HL-60/S4 (cell line): ENCODE measurements at regions not wholly inside any gene's neighbourhood (a gene's known extent, or its start where the extent isn't known, plus 50 kb on each side); places are given as distances from the start of the nearest gene placed in this dataset.

ENCODE experiments used
- in situ Hi-C: fragments of 300-500 bp; cut with MboI; formaldehyde crosslinking; loops from 2 replicates; pipeline ENCODE4 v1.14.3; 2022; ENCODE audit warnings: low sequenced_read_pairs

DNA sequence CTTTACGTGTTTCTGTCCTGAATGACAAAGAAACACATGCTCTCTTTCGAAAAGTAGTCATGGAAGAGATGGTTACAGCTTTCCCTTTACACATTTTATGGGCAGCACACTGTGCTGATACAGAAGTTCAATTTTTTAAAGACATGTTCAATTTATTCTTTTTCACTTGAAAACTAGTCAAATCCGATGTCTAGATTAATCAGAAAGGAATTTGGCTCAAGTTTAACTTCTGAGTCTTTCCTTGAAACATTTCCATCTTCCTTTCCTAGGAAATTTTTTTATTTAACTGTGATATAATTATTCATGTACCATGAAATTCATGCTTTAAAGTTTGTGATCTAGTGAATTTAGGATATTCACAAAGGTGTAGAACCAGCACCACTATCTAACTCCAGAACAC lies 360.1 kb downstream of the TNS3 start:
- in situ Hi-C loops: no loop called here

DNA sequence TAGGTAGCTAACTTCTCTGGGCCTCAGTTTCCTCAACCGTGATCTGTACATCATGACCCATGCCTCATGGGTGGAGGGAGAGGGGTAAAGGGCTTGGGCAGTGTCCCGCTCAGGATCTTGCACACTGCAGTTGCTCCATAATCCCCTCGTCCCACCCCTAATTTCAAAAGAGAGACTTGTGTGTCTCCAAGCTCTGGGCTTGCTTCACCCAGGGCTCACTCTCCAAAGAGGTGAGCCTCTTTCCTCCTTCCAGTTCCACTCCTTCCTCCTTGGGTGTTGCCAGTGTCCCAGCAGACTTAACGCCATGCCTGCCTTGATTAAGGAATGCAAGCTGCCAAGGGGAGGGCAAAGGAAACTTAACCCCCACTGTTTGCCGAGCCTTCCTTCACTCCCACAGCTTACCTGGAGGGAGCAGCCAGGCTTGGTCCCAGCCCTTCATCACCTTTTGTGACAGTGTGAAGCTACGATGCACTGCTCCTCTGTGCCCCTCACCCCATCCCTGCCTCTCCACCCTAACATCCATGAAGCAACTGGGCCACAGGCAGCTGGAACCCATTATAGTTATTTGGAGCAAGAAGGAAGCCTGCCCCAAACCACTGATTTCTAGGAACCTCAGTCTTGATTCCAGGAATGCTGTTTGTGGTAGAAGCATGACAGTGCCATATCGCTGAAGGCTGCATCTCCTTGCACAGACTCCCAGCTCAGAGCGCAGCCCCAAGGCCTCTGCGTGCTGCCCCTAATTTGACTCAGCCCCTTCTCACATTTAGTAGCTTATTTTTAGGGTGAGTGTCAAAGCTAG lies 363.3 kb downstream of the TNS3 start:
- in situ Hi-C loops: no loop called here

DNA sequence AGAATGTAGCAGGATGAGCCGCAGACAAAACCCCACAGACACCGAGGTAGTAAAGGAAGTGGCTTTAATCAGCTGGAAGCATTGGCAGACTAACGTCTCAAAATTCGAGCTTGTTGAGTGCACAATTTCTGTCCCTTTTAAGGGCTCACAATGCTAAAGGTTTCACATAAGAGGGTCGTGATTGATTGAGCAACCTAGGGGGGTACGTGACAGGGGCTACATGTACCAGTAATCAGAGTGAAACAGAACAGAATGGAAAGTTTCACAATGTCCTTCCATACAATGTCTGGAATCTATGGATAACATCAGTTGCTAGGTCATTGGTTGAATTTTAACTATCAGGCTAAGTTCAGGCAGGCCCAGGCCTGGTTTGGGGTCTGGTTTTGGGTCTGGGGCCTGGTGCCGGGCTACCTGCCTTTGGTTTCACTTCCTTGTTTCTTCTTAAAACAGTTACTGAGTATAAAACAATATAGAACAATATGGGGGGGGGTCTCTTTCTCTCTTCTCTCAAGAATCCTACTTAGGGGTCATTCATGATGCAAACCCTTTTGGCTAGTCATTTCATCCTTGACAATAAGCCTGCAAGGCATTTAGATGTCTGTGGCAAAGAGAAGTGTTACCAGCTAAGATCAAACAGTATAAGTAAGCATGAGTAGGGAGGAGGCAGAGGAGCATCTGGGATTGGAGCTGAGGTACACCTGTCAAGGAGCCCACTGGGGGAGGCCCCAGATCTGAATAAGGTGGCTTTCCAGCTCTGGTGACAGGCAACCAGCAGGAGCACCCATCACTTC lies 364.1 kb downstream of the TNS3 start:
- in situ Hi-C loops: no loop called here

DNA sequence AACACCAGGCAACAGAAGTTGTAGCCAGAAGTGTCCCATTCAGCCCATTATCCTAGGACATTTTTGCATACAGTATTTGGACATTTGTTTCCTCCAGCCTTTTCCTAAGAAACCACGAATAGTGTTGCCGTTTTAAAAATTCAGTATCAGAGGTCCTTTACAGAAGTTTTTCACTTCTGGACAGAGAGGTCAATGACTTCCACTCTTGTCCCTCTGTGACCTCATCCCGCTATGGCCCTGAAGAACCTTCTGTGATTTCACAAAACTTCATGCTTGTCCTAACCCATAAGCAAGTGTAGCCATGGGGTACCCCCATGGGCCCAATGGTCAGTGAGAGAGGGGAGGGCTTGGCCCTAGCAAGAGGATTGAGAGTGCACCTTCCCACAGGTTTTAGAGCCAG lies 364.8 kb downstream of the TNS3 start:
- in situ Hi-C loops: no loop called here

DNA sequence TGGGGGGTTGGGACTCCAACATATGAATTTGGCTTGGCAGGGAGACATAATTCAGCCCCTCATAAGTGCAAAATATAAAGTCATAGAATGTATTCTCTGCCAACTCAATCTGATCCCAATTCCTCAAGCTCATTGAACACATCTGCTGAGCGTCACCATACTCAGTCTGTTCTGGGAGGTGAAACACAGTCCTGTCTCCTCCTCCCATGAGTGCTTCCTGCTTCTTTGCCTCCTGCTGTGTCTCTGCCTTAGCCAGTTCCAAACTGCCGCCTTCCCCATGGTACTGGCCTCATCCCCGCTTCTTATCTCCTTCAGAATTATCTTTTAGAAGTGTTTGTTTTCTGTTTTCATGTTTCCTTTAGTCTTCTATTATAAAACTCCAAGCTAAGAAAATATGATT lies 365.5 kb downstream of the TNS3 start:
- in situ Hi-C loops: no loop called here

DNA sequence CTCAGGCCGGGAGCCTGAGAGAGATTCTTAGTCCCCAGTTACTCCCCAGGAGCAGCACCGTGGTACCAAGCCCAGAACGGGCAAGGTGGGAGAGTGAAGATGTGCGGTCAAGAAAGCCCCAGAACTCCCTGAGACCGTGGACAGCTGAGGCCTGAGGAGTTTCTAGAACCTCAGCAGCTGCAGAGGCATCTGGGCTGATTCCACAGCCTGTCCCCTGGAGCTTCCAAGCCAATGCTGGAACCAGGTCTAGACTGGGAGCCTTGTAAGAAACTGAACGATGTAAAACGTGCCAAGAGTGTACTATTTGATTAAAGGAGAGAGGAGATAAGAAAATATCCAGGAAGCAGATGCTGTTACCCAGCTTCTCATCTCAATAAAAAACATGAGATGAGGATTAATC lies 366.3 kb downstream of the TNS3 start:
- in situ Hi-C loops: no loop called here

DNA sequence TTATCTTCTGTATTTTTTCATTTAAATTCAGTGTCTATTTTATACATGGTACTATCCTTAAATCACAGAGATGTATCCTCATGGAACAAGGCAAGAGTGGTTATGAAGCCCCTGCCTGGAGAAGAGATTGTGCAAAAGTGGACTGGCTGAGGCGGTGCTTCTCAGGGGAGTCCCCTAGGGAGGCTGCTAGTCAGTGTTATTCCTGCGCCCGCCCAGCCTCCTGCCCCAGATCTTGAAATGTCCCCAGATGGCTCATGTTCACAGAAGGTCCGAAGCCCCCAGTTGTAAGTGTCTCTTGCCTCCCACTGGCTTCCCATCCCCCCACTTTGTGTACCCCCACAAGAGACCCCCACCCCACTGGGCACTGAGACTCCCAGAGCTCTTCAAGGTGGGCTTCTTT lies 366.9 kb downstream of the TNS3 start:
- in situ Hi-C loops: no loop called here

DNA sequence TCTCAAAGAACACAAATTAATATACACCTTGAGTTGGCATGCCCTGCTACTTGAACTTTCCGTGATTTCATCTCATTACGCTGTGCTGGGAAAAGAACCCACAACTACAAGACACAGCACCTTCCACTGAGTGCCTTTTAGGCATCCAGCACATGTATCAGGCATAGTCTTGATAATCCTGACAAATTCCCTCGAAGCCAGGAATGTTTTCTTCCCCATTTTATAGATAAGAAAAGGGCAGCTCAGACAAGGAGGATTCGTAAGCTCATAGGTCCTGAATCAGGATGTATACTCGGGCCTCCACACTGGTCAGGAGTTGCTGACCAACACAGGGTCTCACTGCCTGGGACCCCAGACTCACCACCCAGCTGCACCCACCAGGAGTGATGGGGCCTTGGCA lies 368.6 kb downstream of the TNS3 start:
- in situ Hi-C loops: no loop called here

DNA sequence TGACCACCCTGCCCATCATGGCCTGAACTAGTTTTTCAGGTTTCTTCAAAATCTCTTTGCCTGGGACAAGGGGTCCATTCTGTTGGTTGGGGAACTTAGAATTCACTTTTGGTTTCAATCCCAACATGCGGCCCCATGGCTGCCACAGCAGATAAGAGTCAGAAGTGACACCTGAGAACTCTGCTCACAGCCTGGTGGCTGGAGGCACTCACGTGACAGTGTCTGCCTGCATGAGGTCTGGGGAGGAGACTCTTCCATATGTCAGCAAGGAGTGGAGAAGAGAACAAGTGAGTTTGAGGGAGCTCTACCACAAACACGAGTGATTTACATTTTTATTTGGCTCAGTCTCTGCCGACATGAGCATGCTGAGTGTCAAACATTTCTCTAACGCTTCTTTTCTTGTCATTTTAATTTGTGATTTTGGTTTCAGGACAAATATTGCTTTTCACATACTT lies 370.4 kb downstream of the TNS3 start:
- in situ Hi-C loops: no loop called here

DNA sequence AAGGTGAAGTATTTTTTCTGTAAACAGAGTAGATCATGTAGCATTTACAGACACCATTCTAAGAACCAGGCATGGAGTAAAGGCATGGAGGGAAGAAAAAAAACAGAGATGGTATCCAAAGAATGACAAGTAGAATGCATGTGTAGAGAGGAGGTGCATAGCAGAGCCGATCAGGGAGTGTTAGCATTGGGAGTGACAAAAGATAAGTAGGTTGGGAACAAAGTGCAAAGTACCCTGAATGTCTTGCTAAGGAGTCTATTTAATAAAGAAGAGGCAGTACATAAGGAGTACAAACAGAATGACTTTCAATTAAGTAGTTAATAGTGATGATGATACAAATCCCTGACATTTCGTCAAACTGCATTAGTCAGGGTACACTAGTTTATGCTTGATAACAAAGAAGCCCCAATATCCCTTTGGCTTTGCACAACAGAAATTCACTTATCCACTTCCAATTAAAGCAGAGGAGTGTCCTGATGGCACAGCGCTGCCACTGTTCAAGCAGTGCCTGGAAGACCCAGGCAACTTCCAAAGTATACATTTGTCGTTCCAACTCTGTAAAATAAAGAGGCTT lies 371.5 kb downstream of the TNS3 start:
- in situ Hi-C loops: no loop called here

DNA sequence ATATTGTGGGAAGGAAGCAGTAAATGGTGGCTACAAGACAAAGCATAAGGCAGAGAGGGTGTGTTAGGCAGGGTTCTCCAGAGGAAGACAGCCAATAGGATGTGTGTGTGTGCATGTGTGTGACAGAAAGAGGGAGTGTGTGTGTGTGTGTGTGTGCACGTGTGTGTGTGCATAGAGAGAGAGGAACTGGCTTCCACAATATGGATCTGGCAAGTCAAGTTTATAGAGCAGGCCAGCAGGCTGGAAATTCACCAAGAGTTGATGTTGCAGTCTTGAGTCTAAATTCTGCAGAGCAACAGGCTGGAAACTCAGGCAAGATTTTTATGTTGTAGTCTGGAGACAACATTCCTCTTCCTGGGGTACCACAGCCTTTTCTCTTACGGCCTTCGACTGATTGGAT lies 374.0 kb downstream of the TNS3 start:
- in situ Hi-C loops: no loop called here

DNA sequence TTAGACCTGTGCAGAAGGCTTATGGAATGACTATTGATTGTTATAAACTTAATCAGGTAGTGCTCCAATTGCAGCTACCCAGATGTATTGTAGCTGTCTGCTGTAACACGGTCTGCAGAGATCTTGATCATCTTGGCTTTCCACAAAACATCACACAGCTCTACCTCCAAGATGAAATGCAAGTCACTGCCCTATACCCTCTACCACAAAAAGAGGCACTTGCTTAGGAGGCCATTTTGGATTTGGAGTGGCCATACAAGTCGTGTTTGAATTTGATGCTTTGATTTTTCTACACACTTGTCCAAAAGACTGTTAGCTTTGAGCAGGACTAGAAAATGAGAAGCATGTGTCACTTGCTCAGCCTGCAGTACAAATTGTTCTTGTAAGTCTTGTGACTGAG lies 377.2 kb downstream of the TNS3 start:
- in situ Hi-C loops: no loop called here

DNA sequence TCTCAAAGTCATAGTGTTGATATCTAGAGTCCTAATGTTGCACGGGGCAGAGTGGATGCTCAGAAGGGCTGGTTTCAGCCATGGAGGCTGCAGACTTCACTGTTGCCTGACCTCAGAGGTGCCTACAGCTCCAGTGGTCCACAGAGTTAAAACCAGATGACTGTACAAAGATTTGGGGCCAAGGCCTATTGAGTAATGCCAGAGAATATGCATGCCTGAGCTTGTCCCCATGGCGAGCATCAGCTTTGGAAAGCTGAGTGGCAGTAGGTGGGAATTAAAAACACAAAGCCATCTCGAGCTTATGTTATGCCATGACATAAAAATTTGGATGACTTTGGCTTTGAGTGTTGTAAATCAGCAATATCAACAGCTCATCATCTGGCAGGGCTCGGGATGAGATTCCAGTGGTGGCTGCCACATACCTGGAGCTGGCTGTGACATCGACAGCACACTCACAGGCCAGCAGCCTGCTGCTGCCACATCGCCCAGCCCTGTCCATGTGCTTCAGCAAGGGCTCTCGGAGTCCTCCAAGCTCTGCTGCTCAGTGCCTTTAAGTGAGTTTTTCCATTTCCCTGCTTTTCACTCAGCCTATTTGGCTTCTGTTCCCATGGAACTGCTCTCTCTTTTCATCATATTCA lies 379.6 kb downstream of the TNS3 start:
- in situ Hi-C loops: no loop called here

DNA sequence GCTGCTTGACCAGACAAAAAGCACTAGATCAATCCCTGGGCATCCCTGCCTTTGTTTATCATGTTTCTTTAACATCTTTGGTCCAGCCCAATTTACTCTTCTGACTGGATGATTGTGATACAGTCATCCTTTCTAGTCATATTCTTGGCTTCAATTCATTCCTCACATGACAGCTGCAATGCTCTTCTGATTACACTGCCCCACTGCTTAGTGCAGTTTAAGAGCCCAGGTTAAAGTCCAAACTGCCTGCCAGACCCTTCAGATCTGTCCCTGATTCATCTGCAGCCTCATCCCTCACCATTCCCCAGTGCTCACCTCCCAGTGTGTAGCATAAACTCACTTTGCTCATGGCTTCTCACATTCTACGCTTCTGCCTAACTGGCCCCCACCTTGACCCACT lies 383.8 kb downstream of the TNS3 start:
- in situ Hi-C loops: loop anchor here (25.0 kb wide), 1 partner anchor 1286 kb away; the partner anchor contains the start of gene IGFBP3

DNA sequence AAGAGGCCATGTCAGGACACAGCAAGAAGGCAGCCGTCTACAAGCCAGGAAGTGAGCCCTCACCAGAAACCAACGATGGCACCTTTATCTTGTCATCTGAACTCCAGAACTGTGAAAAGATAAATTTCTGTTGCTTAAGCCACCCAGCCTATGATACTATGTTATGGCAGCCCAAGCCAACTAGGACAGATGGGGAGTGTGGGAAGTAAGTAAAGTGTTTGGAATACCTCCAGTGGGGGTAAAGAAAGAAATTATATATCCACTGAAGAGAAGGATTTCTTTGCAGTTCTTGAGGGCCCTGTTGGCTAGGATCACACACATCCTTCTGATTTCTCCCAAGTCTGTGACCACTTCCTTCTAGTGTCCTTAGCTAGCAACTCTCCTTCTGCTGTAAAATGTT lies 384.4 kb downstream of the TNS3 start:
- in situ Hi-C loops: loop anchor here (25.0 kb wide), 1 partner anchor 1285 kb away; the partner anchor contains the start of gene IGFBP3

DNA sequence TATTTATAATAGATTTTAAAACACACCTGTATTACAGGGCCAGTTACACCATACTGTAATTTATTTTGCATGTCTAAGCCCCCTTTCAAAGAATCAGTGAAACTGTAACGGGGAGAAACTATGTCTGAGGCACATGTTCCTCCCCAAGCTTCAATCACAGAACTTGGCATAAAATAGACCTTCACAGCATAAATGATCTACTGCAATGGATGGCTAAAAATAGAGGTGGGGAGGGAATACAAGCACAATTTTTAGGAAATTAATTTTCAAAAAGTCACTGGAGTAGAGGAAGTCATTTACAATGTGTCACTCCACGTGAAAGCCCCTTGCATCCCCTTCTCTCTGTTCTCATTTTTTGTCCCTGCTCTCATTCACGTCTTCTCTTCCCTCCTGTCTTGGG lies 385.2 kb downstream of the TNS3 start:
- in situ Hi-C loops: loop anchor here (25.0 kb wide), 1 partner anchor 1284 kb away; the partner anchor contains the start of gene IGFBP3

DNA sequence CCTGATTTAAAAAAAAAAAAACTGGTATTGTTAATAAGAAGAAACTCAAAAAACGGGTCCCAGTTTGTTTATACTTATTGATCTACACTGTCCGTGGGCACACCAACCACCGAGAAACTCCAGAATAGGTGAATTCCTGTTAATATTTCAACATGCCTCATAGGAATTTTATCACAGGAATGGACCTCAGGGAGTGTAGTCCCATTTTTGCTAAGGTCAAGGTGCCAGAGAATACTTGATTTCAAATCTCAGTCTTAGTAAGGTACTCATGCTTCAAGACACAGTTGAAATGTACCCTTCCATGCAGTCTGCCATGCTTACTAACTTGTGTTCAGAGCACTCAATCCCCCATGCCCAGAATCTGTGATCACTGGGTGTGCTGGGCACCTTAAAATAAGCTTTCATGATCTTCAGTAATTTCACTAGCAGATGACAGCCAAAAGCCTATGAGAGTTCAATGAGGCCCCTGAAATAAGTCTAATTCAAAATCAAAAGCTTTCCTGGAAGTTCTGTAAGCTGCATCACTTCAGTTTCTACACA lies 385.7 kb downstream of the TNS3 start:
- in situ Hi-C loops: loop anchor here (25.0 kb wide), 1 partner anchor 1284 kb away; the partner anchor contains the start of gene IGFBP3

DNA sequence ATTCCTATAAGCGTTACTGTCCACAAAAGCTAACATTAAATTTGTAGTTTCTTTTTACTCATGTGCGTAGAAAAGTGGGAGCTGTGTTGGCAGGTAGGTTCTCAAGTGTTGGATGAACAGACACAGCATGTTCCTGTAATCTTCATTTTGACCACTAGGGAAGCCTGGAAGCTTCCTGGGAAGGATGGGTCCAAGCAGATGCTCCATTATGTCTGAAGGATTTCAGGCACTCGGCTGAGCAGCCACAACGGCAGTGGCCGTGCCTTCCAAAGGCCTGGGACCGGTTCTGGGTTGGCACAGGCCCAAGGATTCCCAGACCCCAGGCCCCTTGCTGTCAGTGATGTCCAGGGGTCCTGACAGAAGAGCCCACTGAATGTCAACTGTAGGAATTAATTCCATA lies 386.3 kb downstream of the TNS3 start:
- in situ Hi-C loops: loop anchor here (25.0 kb wide), 1 partner anchor 1283 kb away; the partner anchor contains the start of gene IGFBP3

DNA sequence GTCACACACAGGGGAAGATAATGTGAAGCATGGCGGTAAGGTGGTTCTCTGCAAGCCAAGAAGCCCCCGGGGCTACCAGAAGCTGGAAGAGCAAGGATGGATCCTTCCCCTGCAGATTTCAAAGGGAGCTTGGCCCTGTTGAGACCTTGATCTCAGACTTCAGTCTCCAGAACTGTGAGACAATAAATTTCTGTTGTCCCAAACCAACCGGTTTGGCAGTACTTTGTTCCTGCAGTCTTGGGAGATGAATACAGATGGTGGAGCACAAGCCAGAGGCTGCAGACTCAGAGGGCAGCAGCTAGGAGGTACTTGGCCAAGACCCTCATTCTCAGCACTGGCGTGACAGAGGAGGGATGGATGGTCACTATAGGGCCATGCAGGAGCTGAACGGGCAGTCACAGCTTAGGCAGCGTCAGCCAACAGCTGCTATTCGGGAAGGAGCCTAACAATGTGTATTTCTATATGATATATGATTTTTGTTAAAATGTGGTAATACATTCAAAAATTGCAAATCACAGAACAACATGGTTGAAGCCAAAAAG lies 387.3 kb downstream of the TNS3 start:
- in situ Hi-C loops: loop anchor here (25.0 kb wide), 1 partner anchor 1282 kb away; the partner anchor contains the start of gene IGFBP3

DNA sequence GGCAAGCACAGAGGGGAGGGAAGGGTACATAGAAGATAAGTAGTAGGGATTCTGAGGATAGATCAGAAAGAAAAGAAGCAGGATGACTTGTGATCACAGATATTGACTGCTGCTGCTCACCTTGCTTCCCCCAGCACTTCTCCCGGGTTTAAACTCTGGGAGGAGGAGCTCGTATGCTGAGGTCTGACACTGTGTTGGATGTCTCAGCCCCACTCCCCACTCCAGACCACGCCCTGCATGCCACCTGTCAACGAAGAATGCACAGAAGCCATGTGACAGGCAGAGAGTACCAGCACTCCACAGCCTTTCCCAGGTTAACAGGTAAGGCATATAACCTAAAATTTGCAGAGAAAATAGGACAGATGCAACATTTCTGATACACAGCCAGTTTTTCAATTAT lies 388.9 kb downstream of the TNS3 start:
- in situ Hi-C loops: loop anchor here (25.0 kb wide), 1 partner anchor 1281 kb away; the partner anchor contains the start of gene IGFBP3
